Endodermal cell (in vitro differentiated cells): ENCODE measurements at regions not wholly inside any gene's neighbourhood (a gene's known extent, or its start where the extent isn't known, plus 50 kb on each side); places are given as distances from the start of the nearest gene placed in this dataset.

Experiments
- DNase-seq: peaks from one replicate; pipeline ENCODE4 v3.0.0-alpha.2; 2017
- H3K27ac ChIP-seq: 2 replicates; pipeline ENCODE4 v1.5.1; 2013; ENCODE audit warnings: mild to moderate bottlenecking, low read depth, low read length, moderate library complexity
- H3K27me3 ChIP-seq: 2 replicates; pipeline ENCODE4 v1.6.1; 2013; ENCODE audit warnings: mild to moderate bottlenecking, low read length, moderate library complexity; ENCODE audit not compliant: insufficient read depth, control insufficient read depth, poor library complexity, severe bottlenecking
- H3K36me3 ChIP-seq: 2 replicates; pipeline ENCODE4 v1.7.0; 2013; ENCODE audit warnings: mild to moderate bottlenecking, low read length, moderate library complexity; ENCODE audit not compliant: control insufficient read depth, insufficient read depth
- H3K4me1 ChIP-seq: one replicate; pipeline ENCODE4 v1.7.0; 2013; ENCODE audit warnings: low read length; ENCODE audit not compliant: control insufficient read depth, insufficient read depth
- H3K4me3 ChIP-seq: 2 replicates; pipeline ENCODE4 v1.5.1; 2013; ENCODE audit warnings: mild to moderate bottlenecking, low read length, moderate library complexity
- H3K9ac ChIP-seq: 2 replicates; pipeline ENCODE4 v1.6.1; 2013; ENCODE audit warnings: mild to moderate bottlenecking, low read length, moderate library complexity; ENCODE audit not compliant: poor library complexity, severe bottlenecking; ENCODE audit errors: extremely low read depth
- H3K9me3 ChIP-seq: 2 replicates; pipeline ENCODE4 v1.6.1; 2013; ENCODE audit warnings: mild to moderate bottlenecking, low read length, moderate library complexity; ENCODE audit not compliant: control insufficient read depth
- H3K27ac Mint-ChIP-seq: 2 replicates; pipeline ENCODE4 v1.8.0; 2020; ENCODE audit warnings: mixed read lengths
- H3K27me3 Mint-ChIP-seq: 2 replicates; pipeline ENCODE4 v1.8.0; 2021; ENCODE audit warnings: mild to moderate bottlenecking, mixed read lengths; ENCODE audit not compliant: insufficient read depth
- H3K36me3 Mint-ChIP-seq: 2 replicates; pipeline ENCODE4 v1.8.0; 2020; ENCODE audit warnings: low read depth, mixed read lengths
- H3K4me1 Mint-ChIP-seq: 2 replicates; pipeline ENCODE4 v1.8.0; 2020; ENCODE audit warnings: mixed read lengths
- H3K4me3 Mint-ChIP-seq: 2 replicates; pipeline ENCODE4 v1.8.0; 2020; ENCODE audit warnings: mild to moderate bottlenecking, moderate library complexity, mixed read lengths
- H3K9me3 Mint-ChIP-seq: 2 replicates; pipeline ENCODE4 v1.8.0; 2020; ENCODE audit warnings: mild to moderate bottlenecking, mixed read lengths
- WGBS, 2 experiments: methylation state at CpG; one replicate each; pipeline versions ENCODE4 v1.1.5 to v1.1.7; 2013; ENCODE audit warnings: missing lambda C conversion rate in 2 of 2, mixed read lengths in 1 of 2; ENCODE audit not compliant: insufficient coverage in 1 of 2, insufficient read length in 1 of 2; 5-methylcytosine and 5-hydroxymethylcytosine counted together
- TF ChIP-seq, protein P1 (sequence below): fragments of 200-600 bp; sonication (generic); conservative IDR thresholded peaks from 2 replicates; pipeline ENCODE4 v1.5.0; 2021; ENCODE audit warnings: antibody characterized with exemption, mild to moderate bottlenecking

DNA sequence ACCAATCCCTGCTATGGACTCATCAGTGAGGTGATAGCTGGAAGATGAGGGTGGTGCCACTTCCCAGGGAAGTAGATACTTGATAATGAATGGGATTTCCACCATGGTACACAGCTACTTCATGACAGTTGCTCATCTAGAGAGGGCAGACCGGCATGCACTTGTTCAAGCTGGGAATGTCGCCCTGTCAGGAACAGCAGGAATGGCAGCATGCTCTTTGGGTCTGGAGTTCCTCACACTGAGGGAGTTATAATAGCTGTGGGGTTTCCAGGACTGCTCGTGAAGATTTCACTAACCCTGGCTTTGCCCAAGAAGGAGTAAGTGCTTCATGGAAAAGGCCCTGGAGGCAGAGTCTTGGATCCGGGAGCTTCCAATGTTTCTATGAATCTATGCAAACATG, 129.2 kb downstream of the PSMG1 start:
- Mint-ChIP-seq H3K36me3 (no peaks in the 10 kb centered on the region), H3K27me3 (no peaks in the 10 kb centered on the region), H3K9me3 (no peaks in the 10 kb centered on the region), H3K4me3 (no peak overlapping the region), H3K27ac (no peak overlapping the region), H3K4me1 (no peaks in the 10 kb centered on the region)
- Histone ChIP-seq H3K9ac (no peak overlapping the region), H3K27ac (no peak overlapping the region), H3K36me3 (no peaks in the 10 kb centered on the region), H3K4me1 (no peaks in the 10 kb centered on the region), H3K4me3 (no peak overlapping the region), H3K27me3 (no peaks in the 10 kb centered on the region), H3K9me3 (no peaks in the 10 kb centered on the region)
- TF ChIP-seq, protein P1, sequence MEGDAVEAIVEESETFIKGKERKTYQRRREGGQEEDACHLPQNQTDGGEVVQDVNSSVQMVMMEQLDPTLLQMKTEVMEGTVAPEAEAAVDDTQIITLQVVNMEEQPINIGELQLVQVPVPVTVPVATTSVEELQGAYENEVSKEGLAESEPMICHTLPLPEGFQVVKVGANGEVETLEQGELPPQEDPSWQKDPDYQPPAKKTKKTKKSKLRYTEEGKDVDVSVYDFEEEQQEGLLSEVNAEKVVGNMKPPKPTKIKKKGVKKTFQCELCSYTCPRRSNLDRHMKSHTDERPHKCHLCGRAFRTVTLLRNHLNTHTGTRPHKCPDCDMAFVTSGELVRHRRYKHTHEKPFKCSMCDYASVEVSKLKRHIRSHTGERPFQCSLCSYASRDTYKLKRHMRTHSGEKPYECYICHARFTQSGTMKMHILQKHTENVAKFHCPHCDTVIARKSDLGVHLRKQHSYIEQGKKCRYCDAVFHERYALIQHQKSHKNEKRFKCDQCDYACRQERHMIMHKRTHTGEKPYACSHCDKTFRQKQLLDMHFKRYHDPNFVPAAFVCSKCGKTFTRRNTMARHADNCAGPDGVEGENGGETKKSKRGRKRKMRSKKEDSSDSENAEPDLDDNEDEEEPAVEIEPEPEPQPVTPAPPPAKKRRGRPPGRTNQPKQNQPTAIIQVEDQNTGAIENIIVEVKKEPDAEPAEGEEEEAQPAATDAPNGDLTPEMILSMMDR = no peak
- no peak for DNase-seq
- WGBS, 2 experiments = 90 to 91% methylated on average over 4 of the region's 4 CpGs

DNA sequence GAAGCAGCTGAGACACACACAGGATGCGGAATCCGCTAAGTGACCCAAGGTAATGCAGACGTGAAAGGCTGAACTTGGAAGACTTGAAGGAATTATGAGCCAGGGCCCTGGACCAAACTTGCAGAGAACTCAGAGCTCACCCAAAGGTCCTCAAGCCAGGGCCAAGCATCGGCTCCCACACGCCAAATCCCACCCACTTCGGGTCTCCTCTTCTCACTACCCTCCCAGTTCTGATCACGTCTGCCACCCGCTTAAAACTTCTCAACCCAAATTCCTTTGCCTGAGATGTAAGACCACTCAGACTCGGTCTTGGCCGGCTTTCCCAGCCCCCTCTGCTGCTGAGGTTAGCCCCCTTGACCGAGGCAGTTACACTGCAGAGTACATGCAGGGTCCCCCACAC, 130.1 kb downstream of the PSMG1 start:
- Mint-ChIP-seq H3K4me1 (peaks cover 2% of the 10 kb centered on the region), H3K9me3 (no peaks in the 10 kb centered on the region), H3K27ac (no peak overlapping the region), H3K4me3 (no peak overlapping the region), H3K27me3 (no peaks in the 10 kb centered on the region), H3K36me3 (no peaks in the 10 kb centered on the region)
- Histone ChIP-seq H3K27me3 (no peaks in the 10 kb centered on the region), H3K9me3 (no peaks in the 10 kb centered on the region), H3K9ac (no peak overlapping the region), H3K4me3 (no peak overlapping the region), H3K36me3 (no peaks in the 10 kb centered on the region), H3K4me1 (peaks cover 5% of the 10 kb centered on the region), H3K27ac (no peak overlapping the region)
- no peak for DNase-seq
- TF ChIP-seq, protein P1 = no peak
- 90 to 95% methylated on average over 9 to 11 of the region's 11 CpGs for WGBS, 2 experiments

DNA sequence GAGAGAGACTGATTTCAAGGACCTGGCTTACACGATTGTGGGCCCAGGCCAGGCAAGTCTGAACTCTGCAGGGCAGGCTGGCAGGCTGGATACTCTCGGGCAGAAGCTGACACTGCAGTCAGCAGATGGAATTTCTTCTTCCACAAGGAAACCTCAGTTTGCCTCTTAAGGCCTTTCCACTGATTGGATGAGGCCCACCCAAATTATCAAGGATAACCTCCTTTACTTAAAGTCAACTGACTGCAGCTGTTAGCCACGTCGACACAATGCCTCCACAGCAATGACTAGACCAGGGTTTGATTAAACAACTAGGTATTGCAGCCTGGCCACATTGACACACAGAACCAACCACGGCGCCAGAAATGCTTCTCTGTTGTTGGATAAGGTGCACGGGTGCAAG, 130.5 kb downstream of the PSMG1 start:
- Histone ChIP-seq H3K27ac (no peak overlapping the region), H3K9me3 (no peaks in the 10 kb centered on the region), H3K36me3 (no peaks in the 10 kb centered on the region), H3K27me3 (no peaks in the 10 kb centered on the region), H3K4me3 (no peak overlapping the region), H3K4me1 (peaks cover 8% of the 10 kb centered on the region), H3K9ac (no peak overlapping the region)
- DNase-seq = no peak
- Mint-ChIP-seq H3K27ac (no peak overlapping the region), H3K4me3 (no peak overlapping the region), H3K4me1 (peaks cover 5% of the 10 kb centered on the region), H3K9me3 (no peaks in the 10 kb centered on the region), H3K27me3 (no peaks in the 10 kb centered on the region), H3K36me3 (no peaks in the 10 kb centered on the region)
- TF ChIP-seq, protein P1 = no peak
- WGBS, 2 experiments = 95 to 98% methylated on average over 5 to 7 of the region's 7 CpGs
